ENCODE measurements at regions not wholly inside any gene's neighbourhood (a gene's known extent, or its start where the extent isn't known, plus 50 kb on each side); places are given as distances from the start of the nearest gene placed in this dataset.

DNA sequence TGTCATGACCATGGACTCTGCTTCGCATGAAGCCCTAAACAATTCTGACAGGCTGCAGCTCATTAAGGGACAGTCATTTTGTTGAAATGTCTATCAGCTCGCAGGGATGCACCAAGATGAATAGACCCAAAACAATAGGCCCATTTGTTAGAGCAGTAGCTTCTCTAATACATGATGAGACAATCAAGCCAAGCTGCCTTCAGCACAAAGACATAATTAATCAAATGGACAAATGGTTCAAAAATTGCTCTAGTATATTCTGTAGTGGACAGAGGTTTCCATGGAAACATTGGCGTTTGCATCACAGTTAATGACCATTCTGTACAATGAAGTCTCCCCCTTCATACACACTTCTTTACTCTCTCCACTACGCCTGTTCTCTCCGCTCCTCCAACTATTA lies 274.6 kb downstream of the ANXA1 start:
- TF ChIP-seq, protein P1, sequence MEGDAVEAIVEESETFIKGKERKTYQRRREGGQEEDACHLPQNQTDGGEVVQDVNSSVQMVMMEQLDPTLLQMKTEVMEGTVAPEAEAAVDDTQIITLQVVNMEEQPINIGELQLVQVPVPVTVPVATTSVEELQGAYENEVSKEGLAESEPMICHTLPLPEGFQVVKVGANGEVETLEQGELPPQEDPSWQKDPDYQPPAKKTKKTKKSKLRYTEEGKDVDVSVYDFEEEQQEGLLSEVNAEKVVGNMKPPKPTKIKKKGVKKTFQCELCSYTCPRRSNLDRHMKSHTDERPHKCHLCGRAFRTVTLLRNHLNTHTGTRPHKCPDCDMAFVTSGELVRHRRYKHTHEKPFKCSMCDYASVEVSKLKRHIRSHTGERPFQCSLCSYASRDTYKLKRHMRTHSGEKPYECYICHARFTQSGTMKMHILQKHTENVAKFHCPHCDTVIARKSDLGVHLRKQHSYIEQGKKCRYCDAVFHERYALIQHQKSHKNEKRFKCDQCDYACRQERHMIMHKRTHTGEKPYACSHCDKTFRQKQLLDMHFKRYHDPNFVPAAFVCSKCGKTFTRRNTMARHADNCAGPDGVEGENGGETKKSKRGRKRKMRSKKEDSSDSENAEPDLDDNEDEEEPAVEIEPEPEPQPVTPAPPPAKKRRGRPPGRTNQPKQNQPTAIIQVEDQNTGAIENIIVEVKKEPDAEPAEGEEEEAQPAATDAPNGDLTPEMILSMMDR (IDR thresholded peaks at IDR 0.05) = no peak
- TF ChIP-seq POLR2A (IDR thresholded peaks at IDR 0.05) = no peak
